Thymus (tissue), 11 donors: ENCODE measurements at regions not wholly inside any gene's neighbourhood (a gene's known extent, or its start where the extent isn't known, plus 50 kb on each side); places are given as distances from the start of the nearest gene placed in this dataset.

Experiments used
- DNase-seq, 9 donors: peaks; one replicate each; pipeline ENCODE4 v3.0.0-alpha.2; 2013; ENCODE audit warnings: low spot score in 9 of 9, low read depth in 6 of 9, missing footprints in 1 of 9
- H3K27ac ChIP-seq, 2 donors: one replicate each; pipeline ENCODE4 v1.5.1; 2013; ENCODE audit warnings: control low read depth in 1 of 2, low read depth in 1 of 2, low read length in 1 of 2, mild to moderate bottlenecking in 1 of 2, moderate library complexity in 1 of 2
- H3K27me3 ChIP-seq, 2 donors: one replicate each; pipeline ENCODE4 v1.5.1; 2013; ENCODE audit warnings: low read length in 1 of 2; ENCODE audit not compliant: control insufficient read depth in 2 of 2, insufficient read depth in 1 of 2
- H3K36me3 ChIP-seq, 2 donors: one replicate each; pipeline ENCODE4 v1.5.1; 2013; ENCODE audit warnings: low read length in 1 of 2, mild to moderate bottlenecking in 1 of 2, moderate library complexity in 1 of 2; ENCODE audit not compliant: control insufficient read depth in 2 of 2, insufficient read depth in 2 of 2
- H3K4me1 ChIP-seq, 2 donors: one replicate each; pipeline ENCODE4 v1.5.1; 2013; ENCODE audit warnings: low read length in 2 of 2; ENCODE audit not compliant: control insufficient read depth in 2 of 2, insufficient read depth in 2 of 2
- H3K4me3 ChIP-seq, 2 donors: one replicate each; pipeline ENCODE4 v1.5.1; 2013; ENCODE audit warnings: low read length in 2 of 2, control low read depth in 1 of 2, mild to moderate bottlenecking in 1 of 2
- H3K9me3 ChIP-seq, 2 donors: one replicate each; pipeline ENCODE4 v1.5.1; 2013; ENCODE audit warnings: low read length in 1 of 2, mild to moderate bottlenecking in 1 of 2; ENCODE audit not compliant: control insufficient read depth in 2 of 2, insufficient read depth in 1 of 2
- WGBS: extraction: QIAGEN DNeasy Blood & Tissue Kit; methylation state at CpG from one replicate; pipeline ENCODE4 v1.1.7; 2013; 5-methylcytosine and 5-hydroxymethylcytosine counted together
- donor health status: healthy.

DNA sequence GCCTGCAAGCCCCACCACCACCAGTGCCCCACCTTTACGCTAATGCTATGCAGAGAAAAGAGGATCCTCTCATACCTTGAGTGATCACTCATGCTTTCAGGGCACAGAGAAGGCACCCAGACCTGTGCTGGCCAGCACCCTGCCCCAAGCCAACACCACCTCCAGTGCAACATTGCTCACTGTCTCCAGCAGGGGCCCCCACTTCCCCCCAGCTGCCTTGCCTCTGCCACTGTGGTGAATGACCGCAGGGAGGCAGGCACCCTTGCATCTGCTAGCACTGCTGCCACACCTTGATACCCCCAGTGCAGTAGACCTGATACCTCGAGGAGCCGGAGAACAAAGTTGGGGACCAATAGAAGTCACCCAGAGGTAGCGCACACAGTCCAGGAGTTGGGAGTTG lies 139.2 kb upstream of the PLN start:
- Histone ChIP-seq H3K36me3 (no peaks in the 10 kb centered on the region), H3K27me3 (no peaks in the 10 kb centered on the region), H3K9me3 (peaks cover 1 to 4% of the 10 kb centered on the region in 2 donors), H3K4me3 (no peak overlapping the region), H3K27ac (no peak overlapping the region), H3K4me1 (no peaks in the 10 kb centered on the region)
- 98% methylated on average over 5 of the region's 5 CpGs for WGBS
- no peak for DNase-seq

DNA sequence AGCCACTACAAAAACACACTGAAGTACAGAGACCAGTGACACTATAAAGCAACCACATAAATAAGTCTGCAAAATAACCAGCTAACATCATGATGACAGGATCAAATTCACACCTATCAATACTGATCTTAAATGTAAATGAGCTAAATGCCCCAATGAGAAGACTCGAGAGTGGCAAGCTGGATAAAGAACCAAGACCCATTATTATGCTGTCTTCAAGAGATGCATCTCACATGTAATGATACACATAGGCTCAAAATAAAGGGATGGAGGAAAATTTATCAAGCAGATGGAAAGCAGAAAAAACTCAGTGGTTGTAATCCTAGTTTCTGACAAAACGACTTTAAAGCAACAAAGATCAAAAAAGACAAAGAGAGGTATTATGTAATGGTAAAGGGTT lies 138.1 kb upstream of the PLN start:
- Histone ChIP-seq H3K4me3 (no peak overlapping the region), H3K27me3 (no peaks in the 10 kb centered on the region), H3K27ac (no peak overlapping the region), H3K4me1 (no peaks in the 10 kb centered on the region), H3K36me3 (no peaks in the 10 kb centered on the region), H3K9me3 (peaks cover 1 to 4% of the 10 kb centered on the region in 2 donors)
- 92% methylated on average over 2 of the region's 2 CpGs for WGBS
- no peak for DNase-seq
